B cell (primary cell): ENCODE measurements at regions not wholly inside any gene's neighbourhood (a gene's known extent, or its start where the extent isn't known, plus 50 kb on each side); places are given as distances from the start of the nearest gene placed in this dataset.

ENCODE experiments used
- ATAC-seq: fragments of 200-7000 bp; cut with Tn5 transposase; one replicate; pipeline ENCODE4 v1.10.0; 2021; ENCODE audit warnings: low read depth, mild to moderate bottlenecking, moderate number of reproducible peaks, moderate library complexity
- CTCF ChIA-PET: fragments of 350-600 bp; sonication (Branson Sonifier 250); formaldehyde crosslinking; loops from one replicate; lab custom pipeline; 2021; ENCODE audit warnings: antibody characterized with exemption, inconsistent platforms; lab: Charles Lee
- POLR2A ChIA-PET: fragments of 350-600 bp; sonication (Branson Sonifier 250); formaldehyde crosslinking; loops from one replicate; lab custom pipeline; 2021; ENCODE audit warnings: antibody characterized with exemption; lab: Charles Lee
- DNase-seq: peaks from one replicate; pipeline ENCODE4 v3.0.0; 2013
- H2AFZ ChIP-seq: 2 replicates; pipeline ENCODE4 v1.6.1; 2012; ENCODE audit warnings: mild to moderate bottlenecking, low read depth, low read length; ENCODE audit not compliant: insufficient read depth, poor library complexity, severe bottlenecking
- H3K27ac ChIP-seq, 2 donors: 1 replicate in 1 of 2; 2 replicates in 1 of 2; pipeline ENCODE4 v1.5.1; 2012 to 2013; ENCODE audit warnings: low read length in 2 of 2, mild to moderate bottlenecking in 2 of 2, moderate library complexity in 1 of 2
- H3K27me3 ChIP-seq, 4 experiments: fragments of 200-600 bp in 1 of 4; sonication (generic) in 1 of 4; replicated peaks in 1 of 4; 1 replicate in 2 of 4; 2 replicates in 2 of 4; pipeline versions ENCODE4 v1.6.1 to v1.7.0; 2013 to 2016; ENCODE audit warnings: low read length in 3 of 4, mild to moderate bottlenecking in 2 of 4, mixed read lengths in 1 of 4, moderate library complexity in 1 of 4; ENCODE audit not compliant: insufficient read depth in 4 of 4, control insufficient read depth in 3 of 4; ENCODE audit errors: control extremely low read depth in 1 of 4
- H3K36me3 ChIP-seq, 2 experiments: replicated peaks in 1 of 2; 1 replicate in 1 of 2; 2 replicates in 1 of 2; pipeline versions ENCODE4 v1.6.1 to v1.7.1; 2013; ENCODE audit warnings: low read length in 1 of 2; ENCODE audit not compliant: insufficient read depth in 2 of 2, control insufficient read depth in 1 of 2; ENCODE audit errors: control extremely low read depth in 1 of 2, extremely low read depth in 1 of 2
- H3K4me1 ChIP-seq, 2 donors: fragments of 200-600 bp in 1 of 2; sonication (generic) in 1 of 2; 1 replicate in 1 of 2; 2 replicates in 1 of 2; pipeline versions ENCODE4 v1.5.1 to v1.6.1; 2013 to 2017; ENCODE audit warnings: low read length in 2 of 2; ENCODE audit not compliant: control insufficient read depth in 2 of 2, insufficient read depth in 2 of 2
- H3K4me2 ChIP-seq: replicated peaks from 2 replicates; pipeline ENCODE3; 2012; ENCODE audit warnings: mild to moderate bottlenecking, low read depth, low read length; ENCODE audit not compliant: poor library complexity, severe bottlenecking
- H3K4me3 ChIP-seq, 5 experiments: fragments of 200-600 bp in 1 of 5; sonication (generic) in 1 of 5; 1 replicate in 3 of 5; 2 replicates in 2 of 5; pipeline versions ENCODE4 v1.5.1 to v1.7.0; 2011 to 2016; ENCODE audit warnings: low read length in 4 of 5, mild to moderate bottlenecking in 4 of 5, low read depth in 2 of 5, control low read depth in 1 of 5, moderate library complexity in 1 of 5; ENCODE audit not compliant: insufficient read depth in 1 of 5; ENCODE audit errors: control extremely low read depth in 1 of 5, extremely low read depth in 1 of 5
- H3K79me2 ChIP-seq: fragments of 200-600 bp; sonication (generic); one replicate; pipeline ENCODE4 v1.6.0; 2016; ENCODE audit warnings: low read length; ENCODE audit not compliant: control insufficient read depth, insufficient read depth
- H3K9ac ChIP-seq: fragments of 200-600 bp; sonication (generic); 2 replicates; pipeline ENCODE4 v1.6.1; 2017; ENCODE audit warnings: mild to moderate bottlenecking, low read length, moderate library complexity
- H3K9me3 ChIP-seq, 3 donors: one replicate each; pipeline versions ENCODE4 v1.6.1 to v1.7.1; 2013; ENCODE audit warnings: low read length in 2 of 3; ENCODE audit not compliant: control insufficient read depth in 2 of 3, insufficient read depth in 1 of 3; ENCODE audit errors: control extremely low read depth in 1 of 3
- H4K20me1 ChIP-seq: 2 replicates; pipeline ENCODE4 v1.6.0; 2012; ENCODE audit warnings: mild to moderate bottlenecking, low read length; ENCODE audit not compliant: insufficient read depth, control insufficient read depth, poor library complexity, severe bottlenecking
- H3K27ac Mint-ChIP-seq: one replicate; pipeline ENCODE4 v1.8.0; 2021; ENCODE audit warnings: mixed read lengths
- H3K27me3 Mint-ChIP-seq: one replicate; pipeline ENCODE4 v1.8.0; 2021; ENCODE audit warnings: mixed read lengths
- H3K4me1 Mint-ChIP-seq: one replicate; pipeline ENCODE4 v1.8.0; 2021; ENCODE audit warnings: mixed read lengths
- H3K4me3 Mint-ChIP-seq: one replicate; pipeline ENCODE4 v1.8.0; 2021; ENCODE audit warnings: mixed read lengths
- H3K9me3 Mint-ChIP-seq: one replicate; pipeline ENCODE4 v1.8.0; 2022; ENCODE audit warnings: mixed read lengths; ENCODE audit not compliant: insufficient read depth
- CTCF ChIP-seq: fragments of 200-600 bp; IDR thresholded peaks from one replicate; pipeline ENCODE4 v1.8.0; 2022; ENCODE audit warnings: antibody characterized with exemption, mild to moderate bottlenecking
- EZH2 ChIP-seq: IDR thresholded peaks from 2 replicates; pipeline ENCODE4 v1.6.1; 2012; ENCODE audit warnings: borderline replicate concordance, low read depth, mild to moderate bottlenecking, moderate library complexity, low read length; ENCODE audit not compliant: insufficient read depth, poor library complexity, severe bottlenecking
- WGBS: methylation state at CpG from one replicate; pipeline ENCODE4 v1.1.5; 2013; ENCODE audit warnings: missing lambda C conversion rate; ENCODE audit not compliant: insufficient coverage; 5-methylcytosine and 5-hydroxymethylcytosine counted together
- intact Hi-C: fragments of 100-400 bp; cut with micrococcal nuclease; formaldehyde crosslinking; loops from one replicate; pipeline ENCODE4 v1.10.0; 2022

GRCh38 chr12:34358198-34358597 is 335.9 kb downstream of the ALG10 start:
- Histone ChIP-seq H3K27me3 (no peaks in the 10 kb centered on the region), H3K36me3 (no peaks in the 10 kb centered on the region), H3K4me3 (no peak overlapping the region), H3K27ac (no peak overlapping the region), H2AFZ (no peak overlapping the region), H3K9ac (no peak overlapping the region), H3K79me2 (no peaks in the 10 kb centered on the region), H4K20me1 (no peaks in the 10 kb centered on the region), H3K4me1 (no peaks in the 10 kb centered on the region), H3K4me2 (no peak overlapping the region), H3K9me3 (peaks cover 0 to 100% (median 2%) of the 10 kb centered on the region in 3 donors)
- no peak overlapping the region for H3K4me3 Mint-ChIP-seq
- intact Hi-C loops, result no loop called here
- 64% methylated on average over 7 of the region's 18 CpGs for WGBS
- no peaks in the 10 kb centered on the region for H3K4me1 Mint-ChIP-seq
- ATAC-seq (no peak), DNase-seq (no peak)
- TF ChIP-seq CTCF (no peak), EZH2 (no peak)
- CTCF ChIA-PET, result no interaction called here
- H3K27me3 Mint-ChIP-seq, result no peaks in the 10 kb centered on the region
- POLR2A ChIA-PET, result no interaction called here
- no peak overlapping the region for H3K27ac Mint-ChIP-seq
- no peaks in the 10 kb centered on the region for H3K9me3 Mint-ChIP-seq

- ATAC-seq, result no peak
- 51% methylated on average over 29 of the region's 30 CpGs for WGBS
- peaks cover 0 to 100% (median 2%) of the 10 kb centered on the region in 3 donors for H3K9me3 ChIP-seq
These were observed 339.5 kb downstream of the ALG10 start for GRCh38 chr12:34361721-34362316.

More at GRCh38 chr12:34361721-34362316, 339.5 kb downstream of the ALG10 start:
- no peak overlapping the region for H3K4me3 ChIP-seq
- H4K20me1 ChIP-seq, result no peaks in the 10 kb centered on the region
- H3K27ac Mint-ChIP-seq, result no peak overlapping the region
- no peak overlapping the region for H3K9ac ChIP-seq
- no peaks in the 10 kb centered on the region for H3K79me2 ChIP-seq
- H3K27me3 Mint-ChIP-seq, result no peaks in the 10 kb centered on the region
- CTCF ChIA-PET, result no interaction called here
- no peak overlapping the region for H3K4me2 ChIP-seq
- no peak for DNase-seq
- no peak overlapping the region for H3K27ac ChIP-seq
- no peaks in the 10 kb centered on the region for H3K9me3 Mint-ChIP-seq
- no peak overlapping the region for H2AFZ ChIP-seq
- intact Hi-C loops, result no loop called here
- POLR2A ChIA-PET, result no interaction called here
- H3K36me3 ChIP-seq, result no peaks in the 10 kb centered on the region
- no peaks in the 10 kb centered on the region for H3K27me3 ChIP-seq
- no peaks in the 10 kb centered on the region for H3K4me1 ChIP-seq
- TF ChIP-seq EZH2 (no peak), CTCF (no peak)
- H3K4me3 Mint-ChIP-seq, result no peak overlapping the region
- H3K4me1 Mint-ChIP-seq, result no peaks in the 10 kb centered on the region
